B cell (primary cell): ENCODE measurements at regions not wholly inside any gene's neighbourhood (a gene's known extent, or its start where the extent isn't known, plus 50 kb on each side); places are given as distances from the start of the nearest gene placed in this dataset.

Experiments used
- EZH2 ChIP-seq: IDR thresholded peaks from 2 replicates; pipeline ENCODE4 v1.6.1; 2012; ENCODE audit warnings: borderline replicate concordance, low read depth, mild to moderate bottlenecking, moderate library complexity, low read length; ENCODE audit not compliant: insufficient read depth, poor library complexity, severe bottlenecking
- TF ChIP-seq, protein P1 (sequence below): fragments of 200-600 bp; IDR thresholded peaks from one replicate; pipeline ENCODE4 v1.8.0; 2022; ENCODE audit warnings: antibody characterized with exemption, mild to moderate bottlenecking

DNA sequence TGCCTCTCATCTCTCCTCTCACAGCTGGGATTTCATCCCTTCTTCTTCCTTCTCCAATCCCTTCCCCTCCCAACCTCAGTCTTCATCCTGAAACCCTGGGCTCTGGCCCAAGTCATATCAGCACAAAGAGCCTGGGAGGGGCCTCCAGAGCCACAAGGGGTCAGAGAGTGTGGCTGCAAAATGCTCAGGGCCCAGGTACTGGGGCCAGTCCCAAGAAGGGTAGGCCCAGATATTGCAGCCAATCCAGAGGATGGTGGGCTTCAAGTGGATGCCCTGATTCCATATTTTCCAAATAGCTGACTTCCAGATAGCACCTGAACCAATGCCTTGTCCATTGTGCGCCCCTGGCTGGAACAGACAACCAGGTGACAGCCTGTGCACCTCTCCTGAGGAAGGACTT, 193.9 kb downstream of the MED10 start:
- TF ChIP-seq, protein P1, sequence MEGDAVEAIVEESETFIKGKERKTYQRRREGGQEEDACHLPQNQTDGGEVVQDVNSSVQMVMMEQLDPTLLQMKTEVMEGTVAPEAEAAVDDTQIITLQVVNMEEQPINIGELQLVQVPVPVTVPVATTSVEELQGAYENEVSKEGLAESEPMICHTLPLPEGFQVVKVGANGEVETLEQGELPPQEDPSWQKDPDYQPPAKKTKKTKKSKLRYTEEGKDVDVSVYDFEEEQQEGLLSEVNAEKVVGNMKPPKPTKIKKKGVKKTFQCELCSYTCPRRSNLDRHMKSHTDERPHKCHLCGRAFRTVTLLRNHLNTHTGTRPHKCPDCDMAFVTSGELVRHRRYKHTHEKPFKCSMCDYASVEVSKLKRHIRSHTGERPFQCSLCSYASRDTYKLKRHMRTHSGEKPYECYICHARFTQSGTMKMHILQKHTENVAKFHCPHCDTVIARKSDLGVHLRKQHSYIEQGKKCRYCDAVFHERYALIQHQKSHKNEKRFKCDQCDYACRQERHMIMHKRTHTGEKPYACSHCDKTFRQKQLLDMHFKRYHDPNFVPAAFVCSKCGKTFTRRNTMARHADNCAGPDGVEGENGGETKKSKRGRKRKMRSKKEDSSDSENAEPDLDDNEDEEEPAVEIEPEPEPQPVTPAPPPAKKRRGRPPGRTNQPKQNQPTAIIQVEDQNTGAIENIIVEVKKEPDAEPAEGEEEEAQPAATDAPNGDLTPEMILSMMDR = no peak
- TF ChIP-seq EZH2 = no peak
